ENCODE measurements at regions not wholly inside any gene's neighbourhood (a gene's known extent, or its start where the extent isn't known, plus 50 kb on each side); places are given as distances from the start of the nearest gene placed in this dataset.

DNA sequence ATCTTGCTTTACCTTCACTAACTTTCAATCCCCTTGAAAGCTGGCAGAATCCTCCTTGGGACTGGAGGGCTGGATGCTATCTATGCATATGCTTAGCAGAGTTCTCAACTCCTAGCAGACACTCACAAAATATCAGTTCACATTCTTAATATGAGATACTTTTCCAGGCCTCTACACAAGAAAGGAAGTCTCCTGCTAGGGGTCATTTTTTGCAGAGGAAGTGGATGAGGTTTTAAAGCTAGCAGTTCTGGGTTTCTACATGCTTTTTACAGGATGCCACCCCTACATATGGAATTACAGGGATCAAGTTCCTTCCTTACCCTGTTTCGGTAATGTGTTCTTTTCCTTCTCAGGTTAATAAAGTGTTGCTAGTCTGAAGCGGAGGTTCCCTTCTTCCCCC, 206.3 kb upstream of the TP63 start:
- TF ChIP-seq CTCF (IDR thresholded peaks at IDR 0.05): no peak
- no peak for TF ChIP-seq POLR2A (IDR thresholded peaks at IDR 0.05)
